ENCODE measurements at regions not wholly inside any gene's neighbourhood (a gene's known extent, or its start where the extent isn't known, plus 50 kb on each side); places are given as distances from the start of the nearest gene placed in this dataset.

- no peaks in the 10 kb centered on the region for H4K20me1 ChIP-seq (replicated peaks; ENCODE audit: control insufficient read depth, insufficient read depth, low read length)
- no peaks in the 10 kb centered on the region for H3K79me2 ChIP-seq (ENCODE audit: control insufficient read depth, insufficient read depth, low read length)
- no peak overlapping the region for H3K4me3 ChIP-seq
- no peak overlapping the region for H3K9ac ChIP-seq (ENCODE audit: insufficient read depth in 1 of 2, low read depth in 2 of 2, low read length in 2 of 2)
- ChIA-PET POLR2A (no interaction called here), CTCF (ENCODE audit: low intra/inter-chr PET ratio) (no interaction called here)
- ATAC-seq (no peak), FAIRE-seq (no peak), DNase-seq (ENCODE audit: extremely low read depth in 1 of 4, low spot score in 3 of 4) (no peak)
- H3K9me1 ChIP-seq (ENCODE audit: control insufficient read depth, insufficient read depth, low read length), result no peaks in the 10 kb centered on the region
- BruUV-seq (replicated peaks), result no TSS peak
- intact Hi-C loops (cut with micrococcal nuclease) (no loop called here), in situ Hi-C loops (cut with MboI) (no loop called here)
- H3K4me2 ChIP-seq (ENCODE audit: insufficient read depth, low read length), result no peak overlapping the region
- no peaks in the 10 kb centered on the region for H3K36me3 ChIP-seq (ENCODE audit: control insufficient read depth, insufficient read depth, low read length)
- 2% methylated on average over 31 of the region's 31 CpGs for WGBS (ENCODE audit: insufficient coverage, low coverage, missing lambda C conversion rate)
- H3K9me3 ChIP-seq (replicated peaks; ENCODE audit: control insufficient read depth, insufficient read depth, low read depth, low read length), result peaks cover 11% of the 10 kb centered on the region; the same call in 1 of the 2 replicates
- H2AFZ ChIP-seq (ENCODE audit: low read depth, low read length), result no peak overlapping the region
- no peak overlapping the region for H3K27ac ChIP-seq (ENCODE audit: extremely low read depth, low read depth, low read length)
- peaks cover 6 to 41% of the 10 kb centered on the region in 2 experiments; a peak in 3 of 5 replicates for H3K27me3 ChIP-seq (ENCODE audit: control insufficient read depth in 2 of 2, insufficient read depth in 2 of 2, low read length in 2 of 2)
- no peaks in the 10 kb centered on the region for H3K4me1 ChIP-seq (replicated peaks in 1 of 2; ENCODE audit: control insufficient read depth in 2 of 2, insufficient read depth in 2 of 2, low read length in 2 of 2)
- TF ChIP-seq ZBTB1 (CRISPR knock-in tag; IDR thresholded peaks at IDR 0.05; ENCODE audit: borderline replicate concordance, low read depth) (no peak), CHD7 (IDR thresholded peaks at IDR 0.05; ENCODE audit: low read depth, low read length) (no peak), TAL1 (IDR thresholded peaks at IDR 0.05) (no peak), PYGO2 (tag; IDR thresholded peaks at IDR 0.05) (no peak), ZNF444 (CRISPR knock-in tag; IDR thresholded peaks at IDR 0.05) (no peak), HLTF (IDR thresholded peaks at IDR 0.05) (no peak), ZNF695 (CRISPR knock-in tag; IDR thresholded peaks at IDR 0.05) (no peak), HDAC8 (tag; IDR thresholded peaks at IDR 0.05) (no peak), ETS1 (conservative IDR thresholded peaks at IDR 0.05; ENCODE audit: control insufficient read depth, low read depth, low read length) (no peak)
Observed at GRCh38 chr6:168384045-168385036, 56.6 kb upstream of the SMOC2 start.
